GM19395 (cell line): ENCODE measurements at regions not wholly inside any gene's neighbourhood (a gene's known extent, or its start where the extent isn't known, plus 50 kb on each side); places are given as distances from the start of the nearest gene placed in this dataset.
A peak's percentile ranks its signal among the peaks of the same experiment; 100 is the strongest.

Source experiments
- ATAC-seq: cut with Tn5 transposase; IDR thresholded peaks from one replicate; pipeline ENCODE4 v1.9.1; 2021; ENCODE audit warnings: mild to moderate bottlenecking, moderate library complexity; ENCODE audit not compliant: unreplicated experiment

DNA sequence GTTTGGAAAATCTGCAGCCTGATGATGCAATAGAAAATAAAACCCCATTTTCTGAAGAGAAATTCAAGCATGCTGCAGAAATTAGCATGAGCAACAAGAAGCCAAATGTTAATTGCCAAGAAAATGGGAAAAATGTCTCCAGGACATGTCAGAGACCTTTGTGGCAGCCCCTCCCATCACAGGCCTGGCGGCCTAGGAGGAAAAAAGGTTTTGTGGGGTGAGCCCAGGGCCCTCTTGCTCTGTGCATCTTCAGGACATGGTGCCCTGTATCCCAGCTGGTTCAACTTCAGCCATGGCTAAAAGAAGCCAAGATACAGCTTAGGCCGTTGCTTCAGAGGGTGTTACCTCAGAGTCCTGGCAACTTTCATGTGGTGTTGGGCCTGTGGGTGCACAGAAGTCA, 775.5 kb upstream of the SEL1L start:
- no peak for ATAC-seq

DNA sequence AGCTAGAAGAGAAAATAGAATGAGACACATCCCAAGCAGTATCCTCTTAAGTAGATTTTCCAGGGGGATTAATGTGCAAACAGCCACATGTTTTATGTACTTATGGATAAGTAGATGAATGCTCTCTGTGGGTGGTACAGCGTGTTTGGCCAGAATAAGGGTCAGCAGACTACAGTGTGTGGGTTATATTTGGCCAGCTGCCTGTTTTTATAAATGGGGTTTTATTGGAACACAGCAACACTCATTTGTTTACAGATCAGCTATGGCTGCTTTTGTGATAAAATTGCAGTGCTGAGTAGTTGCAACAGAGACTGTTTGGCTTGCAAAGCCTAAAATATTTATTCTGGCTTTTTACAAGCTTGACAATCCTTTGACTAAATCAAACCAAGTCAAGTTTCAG, 780.2 kb upstream of the SEL1L start:
- no peak for ATAC-seq

DNA sequence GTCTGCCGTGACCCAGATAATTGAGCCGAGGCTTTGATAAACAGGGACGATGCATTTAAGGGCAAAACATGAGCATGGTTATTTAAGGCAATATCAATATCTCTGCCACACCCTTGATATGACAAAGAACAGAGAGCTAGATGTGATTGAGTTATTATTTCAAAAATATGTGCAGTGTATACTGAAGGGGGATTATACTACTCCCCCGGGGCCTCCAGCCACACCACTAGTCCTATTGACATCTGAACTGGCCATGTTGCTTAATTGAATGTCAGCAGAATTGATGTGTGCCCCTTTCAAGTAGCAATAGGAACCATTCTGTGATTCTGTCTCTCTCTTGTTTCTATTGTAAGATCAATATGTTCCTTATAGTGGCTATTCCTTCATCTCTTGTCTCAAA, 794.8 kb upstream of the SEL1L start:
- ATAC-seq = no peak

DNA sequence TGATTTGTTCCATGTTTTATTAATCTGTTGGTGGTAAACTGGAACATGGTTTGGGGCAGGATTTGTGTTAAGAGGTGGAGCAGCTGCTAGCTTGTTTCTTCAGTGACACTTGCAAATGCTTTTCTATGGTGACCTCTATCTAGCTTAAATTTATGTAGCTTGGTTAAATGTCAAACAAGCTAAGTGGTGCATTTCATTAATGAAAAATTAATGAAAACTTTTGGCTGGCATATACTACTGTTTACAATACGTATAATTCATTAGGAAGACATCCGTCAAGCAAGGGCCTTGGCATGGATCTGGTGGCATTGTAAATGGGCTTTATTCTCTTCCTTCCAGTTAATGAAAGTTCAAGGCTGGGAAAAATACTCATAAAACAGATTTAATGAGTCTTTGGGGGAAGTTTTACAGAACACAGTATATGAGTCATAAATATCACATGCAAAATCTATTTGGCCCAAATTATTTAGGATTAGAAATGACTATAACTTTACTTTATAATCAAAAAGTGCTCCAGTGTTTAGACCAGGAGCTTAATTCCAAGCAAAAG, 807.7 kb upstream of the SEL1L start:
- no peak for ATAC-seq

DNA sequence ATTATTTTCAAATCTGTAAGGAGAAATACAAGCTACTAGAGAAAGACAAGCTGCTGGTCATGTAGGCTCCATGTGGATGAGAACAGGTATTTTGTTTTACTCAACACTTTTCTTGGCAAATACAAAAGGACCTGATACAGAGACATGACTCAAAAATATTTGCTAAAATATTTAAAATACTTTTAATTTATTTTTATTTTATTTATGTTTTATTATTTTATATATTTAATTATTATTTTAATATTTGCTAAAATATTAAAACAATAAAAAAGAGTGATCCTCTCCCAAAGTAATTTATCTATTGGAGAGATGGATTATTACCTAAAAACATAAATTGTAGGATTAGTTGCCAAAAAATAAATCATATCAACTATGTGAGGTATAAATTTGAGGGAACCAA, 808.9 kb upstream of the SEL1L start:
- ATAC-seq = no peak

DNA sequence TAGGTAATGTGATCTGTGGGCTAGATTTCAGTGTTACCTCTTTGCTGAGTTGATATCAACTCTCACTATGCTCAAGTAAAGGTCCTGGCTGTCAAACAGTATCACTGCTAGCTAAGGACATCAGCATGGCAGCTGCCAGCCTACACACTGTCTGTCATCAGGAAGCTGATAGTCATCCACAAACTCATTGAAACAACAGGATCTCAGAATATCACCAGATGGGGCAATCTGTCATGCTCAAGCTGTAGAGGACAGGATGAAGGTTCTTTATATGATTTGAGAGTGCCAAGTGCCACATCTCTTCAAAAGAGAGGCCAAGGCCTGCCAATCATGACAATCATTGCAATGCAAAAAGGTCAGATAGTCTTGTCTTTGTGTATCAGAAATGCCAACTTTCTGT, 811.5 kb upstream of the SEL1L start:
- no peak for ATAC-seq

DNA sequence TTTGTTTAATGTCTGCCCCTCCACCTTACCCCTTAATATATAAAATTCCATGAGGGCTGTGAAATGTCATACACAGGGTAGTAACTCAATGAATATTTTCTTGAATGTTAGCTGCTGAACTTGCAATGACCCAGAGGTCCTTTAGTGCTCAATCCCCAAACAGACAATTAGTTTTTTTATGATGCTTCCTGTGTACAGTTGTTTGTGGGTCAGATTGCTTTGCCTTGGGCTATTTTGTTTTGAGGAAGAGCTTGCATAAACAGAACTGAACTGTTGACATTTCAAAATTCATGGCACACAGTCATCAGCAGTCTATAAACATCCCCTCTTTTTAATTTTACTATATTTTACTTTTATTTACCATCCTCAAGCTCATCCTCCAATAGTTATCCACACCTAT, 820.5 kb upstream of the SEL1L start:
- no peak for ATAC-seq

DNA sequence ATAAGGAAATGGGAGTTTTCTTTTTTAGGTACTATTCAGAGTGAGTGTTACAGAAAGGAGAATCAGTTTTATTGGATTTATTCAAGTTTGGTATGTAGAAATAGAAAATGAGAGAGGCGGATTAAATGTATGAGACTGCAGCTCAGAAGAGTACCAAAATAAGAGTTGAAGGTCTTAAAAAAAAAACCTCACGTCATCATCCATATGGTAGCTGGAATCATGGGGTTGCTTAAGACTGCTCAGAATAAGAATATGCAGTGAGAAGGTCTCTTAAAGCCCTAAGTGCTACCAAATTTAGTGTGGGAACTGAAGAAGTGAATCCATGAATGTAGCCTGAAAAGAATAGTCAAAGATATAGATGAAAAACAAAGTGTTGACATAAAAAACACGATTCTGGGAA, 825.5 kb upstream of the SEL1L start:
- no peak for ATAC-seq

DNA sequence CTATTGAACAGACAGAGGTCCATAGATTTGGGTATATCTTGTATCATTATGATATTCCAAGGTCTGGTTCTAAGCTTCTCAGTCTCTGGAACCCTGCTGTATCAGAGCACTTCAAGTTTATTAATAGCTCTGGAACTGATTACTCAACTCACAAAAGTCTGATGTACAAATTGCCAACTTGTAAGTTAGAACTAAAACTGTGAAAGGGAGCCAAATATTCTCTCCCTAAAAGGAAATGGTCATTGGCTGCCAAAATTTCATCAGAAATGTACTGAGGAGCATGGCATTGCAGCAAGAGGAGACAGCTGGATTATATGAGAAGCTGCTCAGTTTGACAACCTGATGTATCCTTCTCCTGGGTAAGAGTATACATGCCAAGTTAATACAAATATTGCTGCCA, 828.8 kb upstream of the SEL1L start:
- ATAC-seq = no peak

DNA sequence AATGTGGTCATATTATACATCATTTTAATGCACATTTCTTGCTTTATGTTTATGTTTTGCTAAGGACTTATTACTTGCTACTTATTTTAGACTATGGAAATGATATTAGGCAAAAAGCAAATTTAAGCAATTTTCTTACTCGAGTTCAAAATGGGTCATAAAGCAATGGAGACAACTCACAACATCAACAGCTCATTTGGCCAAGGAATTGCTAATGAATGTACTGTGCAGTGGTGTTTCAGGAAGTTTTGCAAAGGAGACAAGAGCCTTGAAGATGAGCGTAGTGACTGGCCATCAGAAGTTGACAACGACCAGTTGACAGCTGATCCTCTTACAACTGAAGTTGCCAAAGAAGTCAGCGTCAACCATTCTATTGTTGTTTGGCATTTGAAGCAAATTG, 831.8 kb upstream of the SEL1L start:
- ATAC-seq = no peak

DNA sequence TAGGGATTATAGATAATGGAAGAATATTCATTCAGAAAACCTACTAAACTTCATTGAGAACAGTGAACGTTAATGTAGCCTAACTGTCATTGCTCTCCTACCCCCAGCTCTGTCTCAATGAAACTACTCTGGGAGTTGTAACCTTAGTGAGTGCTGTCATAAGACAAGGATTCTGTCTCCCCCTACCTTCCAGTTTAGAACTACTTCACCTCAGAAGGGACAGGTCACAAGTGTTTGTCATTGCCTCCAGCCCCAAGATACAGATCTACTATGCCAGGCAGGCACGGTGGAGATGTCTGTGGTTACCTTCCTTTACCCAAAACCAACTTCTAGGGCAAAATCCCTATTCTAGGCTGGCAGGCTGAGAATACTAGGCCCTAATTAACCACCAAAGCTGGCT, 833.1 kb upstream of the SEL1L start:
- no peak for ATAC-seq

DNA sequence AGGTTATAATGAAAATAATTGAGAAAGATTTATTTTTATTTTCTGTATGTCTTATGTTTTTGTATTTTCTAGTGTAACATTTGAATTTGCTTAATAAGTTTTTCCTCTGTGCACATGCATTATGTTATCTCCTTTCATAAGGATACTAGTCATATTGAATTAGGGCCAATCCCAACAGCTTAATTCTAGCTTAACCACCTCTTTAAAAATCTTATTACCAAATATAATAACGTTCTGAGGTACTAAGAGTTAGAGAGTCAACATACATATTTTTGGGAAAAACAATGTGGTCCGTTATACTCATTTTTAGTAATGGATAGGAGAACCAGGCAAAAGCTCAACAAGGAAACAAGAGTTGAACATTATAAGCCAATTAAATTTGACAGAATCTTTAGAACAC, 845.6 kb upstream of the SEL1L start:
- ATAC-seq = no peak

DNA sequence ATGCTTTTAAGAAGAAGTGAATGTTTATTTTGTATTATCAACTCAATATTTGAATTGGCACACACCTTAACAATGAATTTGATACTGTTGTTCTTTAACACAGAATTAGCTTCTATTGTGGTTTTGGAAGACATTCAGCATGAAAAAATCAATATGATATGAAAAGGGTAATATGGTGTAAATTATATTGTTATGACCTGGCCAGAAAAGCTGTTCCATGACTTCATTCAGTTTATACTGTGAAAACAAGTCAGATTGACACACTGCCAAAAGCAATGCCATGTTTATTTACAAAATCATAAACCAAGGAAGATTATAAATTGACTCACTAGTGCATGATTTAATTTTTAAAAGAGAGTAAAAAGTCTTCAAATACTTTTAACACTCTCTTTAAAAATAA, 851.4 kb upstream of the SEL1L start:
- no peak for ATAC-seq

DNA sequence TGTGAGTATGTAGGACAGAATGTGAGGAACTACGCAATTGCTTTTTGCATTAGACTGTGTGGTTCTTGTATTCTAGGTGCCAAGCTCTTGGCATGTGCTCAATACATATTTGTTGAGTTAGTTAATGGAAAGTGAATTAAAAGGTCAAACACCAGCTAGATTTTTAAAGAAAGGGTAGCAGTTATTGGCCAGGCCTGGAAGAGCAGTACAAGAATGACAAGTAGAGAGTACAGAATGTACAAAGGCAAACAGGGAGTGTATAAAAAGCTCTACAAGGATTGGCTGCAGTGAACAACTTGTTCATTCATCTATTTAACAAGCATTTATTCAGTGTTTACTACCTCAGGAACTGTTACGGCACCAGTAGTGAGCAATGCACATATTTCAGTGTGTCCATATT, 854.0 kb upstream of the SEL1L start:
- ATAC-seq = no peak

DNA sequence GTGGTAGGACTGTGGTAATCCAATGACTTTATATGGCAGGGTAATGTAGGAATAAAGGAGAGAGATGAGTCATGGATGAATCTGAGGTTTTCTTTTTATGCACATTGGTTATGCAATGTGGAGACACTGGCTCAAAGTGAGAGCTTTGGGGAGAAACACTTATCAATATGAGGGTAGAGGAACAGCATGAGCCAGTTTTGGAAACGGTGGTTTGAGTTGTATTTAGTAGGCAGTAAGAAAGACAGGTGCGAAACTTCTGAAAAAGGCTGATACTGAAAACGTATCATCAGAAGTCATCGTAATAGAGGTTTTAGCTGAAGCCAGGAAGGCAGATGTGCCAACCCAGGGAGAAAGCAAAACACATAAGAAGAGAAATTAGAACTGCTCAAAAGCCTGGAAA, 854.8 kb upstream of the SEL1L start:
- no peak for ATAC-seq

DNA sequence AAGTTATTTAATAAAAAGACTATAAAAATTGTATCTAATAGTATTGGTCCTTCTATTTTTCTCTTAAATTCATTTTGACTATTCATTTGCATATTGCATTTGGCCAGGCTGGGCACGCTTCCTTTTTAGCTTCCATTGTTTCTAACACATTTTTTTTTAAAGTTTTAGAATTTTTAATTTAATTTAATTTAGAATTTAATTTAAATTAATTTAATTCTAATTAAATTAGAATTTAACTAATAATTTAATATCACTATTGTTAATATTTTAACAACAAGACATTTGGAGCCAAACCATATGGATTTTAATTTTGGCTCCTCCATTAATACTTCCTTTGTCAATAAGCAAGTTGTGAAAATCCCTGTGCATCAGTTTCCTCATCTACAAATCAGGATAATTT, 856.9 kb upstream of the SEL1L start:
- no peak for ATAC-seq

DNA sequence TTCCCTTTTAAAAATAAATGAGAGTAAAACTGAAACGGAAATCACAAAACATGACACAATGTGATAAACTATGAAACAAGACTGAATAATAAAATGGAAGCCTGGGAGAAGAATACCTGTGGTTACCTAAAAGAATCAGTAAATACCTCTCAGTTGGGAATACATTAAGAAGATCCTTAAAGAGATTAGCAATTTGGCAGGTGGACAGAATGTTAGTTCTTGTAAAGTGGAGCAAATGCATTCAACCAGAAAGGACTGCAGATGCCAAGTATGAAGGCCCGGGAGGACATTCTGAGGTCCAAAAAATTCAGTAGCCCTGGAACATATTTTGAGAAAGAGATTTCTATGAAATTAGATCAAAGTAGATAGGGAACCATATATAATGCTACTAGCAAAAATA, 861.3 kb upstream of the SEL1L start:
- no peak for ATAC-seq

DNA sequence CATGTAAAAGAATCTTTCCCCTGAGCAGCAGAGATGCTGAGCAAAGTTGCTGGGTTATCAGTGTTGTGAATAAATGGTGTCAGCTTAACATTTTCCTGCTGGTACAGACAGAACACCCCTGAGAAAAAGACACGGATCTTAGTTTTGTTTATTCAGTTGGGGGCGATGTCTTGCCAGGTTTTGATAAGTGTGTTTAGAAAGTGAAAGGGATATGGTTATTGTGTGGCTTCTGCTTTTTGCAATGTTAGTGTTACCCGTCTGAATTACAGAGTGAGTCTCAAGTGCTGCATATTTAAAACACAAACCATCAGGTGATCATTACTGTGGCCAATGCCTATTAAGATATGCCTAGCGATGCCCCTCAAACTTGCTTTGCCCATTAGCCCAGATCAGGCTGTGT, 864.6 kb upstream of the SEL1L start:
- ATAC-seq = no peak

DNA sequence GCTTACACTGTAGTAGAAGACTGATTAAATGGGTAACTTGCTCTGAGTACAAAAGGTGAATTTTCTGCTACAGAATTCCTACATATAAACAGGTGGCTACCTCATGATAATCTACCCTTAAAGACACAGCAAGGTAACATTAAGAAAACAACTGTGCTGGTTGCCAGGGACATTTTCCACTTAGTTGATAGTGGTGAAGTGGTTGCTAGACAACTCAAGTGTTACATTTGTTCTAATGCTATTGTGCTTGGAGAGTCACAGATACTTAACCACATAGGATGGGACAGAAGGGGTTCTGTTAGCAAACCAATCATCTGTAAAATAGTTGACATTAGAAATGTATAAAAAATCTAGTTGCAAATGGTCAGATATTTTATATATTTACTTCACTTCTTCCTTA, 870.3 kb upstream of the SEL1L start:
- no peak for ATAC-seq

DNA sequence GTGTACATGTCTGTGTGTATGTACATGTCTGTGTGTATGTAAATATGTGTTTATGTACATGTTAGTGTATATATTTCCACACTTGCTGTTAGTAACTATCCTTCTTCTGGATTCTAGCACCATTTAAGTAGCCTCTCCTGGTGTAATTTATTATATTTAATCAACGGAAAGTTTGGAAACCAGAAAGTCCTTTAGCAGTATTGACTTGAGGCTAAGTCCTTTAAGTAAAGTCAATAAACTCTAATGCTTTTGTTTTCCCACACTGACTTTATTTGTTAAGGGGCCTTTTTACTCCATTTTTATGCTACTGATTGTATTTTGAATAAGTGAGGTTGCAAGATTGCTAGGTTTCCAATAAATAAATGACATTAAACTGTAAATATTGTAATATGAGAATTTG, 876.4 kb upstream of the SEL1L start:
- ATAC-seq = no peak

DNA sequence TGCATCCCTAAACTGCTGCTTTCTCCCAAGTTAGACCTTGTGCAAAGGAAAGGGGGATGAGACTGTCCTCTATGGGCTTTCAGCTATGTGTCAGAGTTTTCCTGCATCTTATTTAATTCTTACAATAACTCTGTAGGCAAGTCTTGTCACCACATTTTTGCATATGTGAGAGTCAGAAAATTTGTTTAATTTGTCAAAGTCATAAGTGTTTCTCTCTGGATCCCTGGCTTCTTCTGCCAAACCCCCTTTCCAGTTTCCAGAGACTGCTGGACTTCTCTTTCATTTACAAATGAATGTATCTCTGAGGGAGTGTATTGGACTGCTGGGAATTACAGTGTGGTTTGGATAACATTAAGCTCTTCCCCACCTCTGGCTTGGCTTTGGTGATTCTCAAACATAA, 877.6 kb upstream of the SEL1L start:
- ATAC-seq = no peak

DNA sequence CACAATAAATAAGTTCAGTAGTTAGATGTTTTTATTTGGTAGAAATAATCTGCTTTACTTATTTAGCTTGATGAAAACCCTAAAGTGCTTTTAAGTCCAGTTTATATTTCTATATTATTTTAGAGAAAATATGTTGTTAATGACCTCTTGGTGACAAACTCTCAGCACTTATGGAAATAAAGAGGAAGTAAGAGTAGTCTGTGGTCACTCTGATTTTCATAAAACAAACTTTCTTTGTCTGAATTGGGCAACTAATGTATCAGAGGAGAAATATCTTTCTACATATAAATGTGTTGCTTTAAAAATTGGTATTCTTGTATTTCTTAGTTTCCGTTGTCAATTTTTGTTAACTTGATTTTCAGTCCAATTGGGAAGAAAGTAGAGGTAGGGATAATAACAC, 878.9 kb upstream of the SEL1L start:
- peak; percentile 58 for ATAC-seq

DNA sequence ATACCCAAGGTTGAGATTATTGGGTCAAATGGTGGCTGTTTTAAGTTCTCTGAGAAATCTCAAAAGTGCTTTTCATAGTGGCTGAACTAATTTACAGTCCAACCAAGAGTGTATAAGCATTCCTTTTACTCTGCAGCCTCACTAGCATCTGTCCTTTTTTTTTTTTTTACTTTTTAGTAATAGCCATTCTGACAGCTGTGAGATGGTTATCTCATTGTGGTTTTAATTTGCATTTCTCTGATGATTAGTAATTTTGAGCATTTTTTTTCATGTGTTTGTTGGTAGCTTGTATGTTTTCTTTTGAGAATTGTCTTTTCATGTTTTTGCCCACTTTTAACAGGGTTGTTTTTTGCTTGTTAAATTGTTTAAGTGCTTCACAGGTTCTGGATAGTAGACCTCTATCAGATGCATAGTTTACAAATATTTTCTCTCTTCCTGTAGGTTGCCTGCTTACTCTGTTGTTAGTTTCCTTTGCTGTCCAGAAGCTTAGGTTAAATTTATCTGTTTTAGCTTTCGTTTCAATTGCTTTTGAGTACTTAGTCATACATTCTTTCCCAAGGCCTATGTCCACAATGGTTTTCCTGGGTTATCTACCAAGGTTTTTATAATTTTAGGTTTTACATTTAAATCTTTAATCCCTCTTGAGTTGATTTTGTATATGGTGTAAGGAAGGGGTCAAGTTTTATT, 881.3 kb upstream of the SEL1L start:
- ATAC-seq = peak; percentile 75
